K562 (cell line): ENCODE measurements at regions not wholly inside any gene's neighbourhood (a gene's known extent, or its start where the extent isn't known, plus 50 kb on each side); places are given as distances from the start of the nearest gene placed in this dataset.

Experiments used
- ATAC-seq: fragments of 200-7000 bp; cut with Tn5 transposase; 3 replicates; pipeline ENCODE4 v1.9.1; 2020; ENCODE audit warnings: moderate library complexity
- BruUV-seq: library from RNA; stranded (reverse); fragments of 400-500 nt; replicated peaks from 2 replicates; lab custom pipeline; 2021; lab: Mats Ljungman, UMichigan
- CTCF ChIA-PET: fragments of 300-600 bp; formaldehyde crosslinking; extraction: SDS; loops from one replicate; lab custom pipeline; 2021; ENCODE audit warnings: low intra/inter-chr PET ratio; lab: Yijun Ruan, JAX
- POLR2A ChIA-PET: fragments of 300-600, 350-650 bp; sonication (Branson Sonifier 250); formaldehyde crosslinking; extraction: SDS; loops from one replicate; lab custom pipeline; 2021; ENCODE audit warnings: antibody characterized with exemption, inconsistent platforms; lab: Yijun Ruan, JAX
- DNase-seq, 4 experiments: peaks; one replicate each; pipeline versions ENCODE4 v3.0.0 to v3.0.0-alpha.2; 2011 to 2018; ENCODE audit warnings: low spot score in 3 of 4, mixed read lengths in 3 of 4; ENCODE audit errors: extremely low read depth in 1 of 4
- FAIRE-seq: peaks from 2 replicates; lab custom pipeline; 2011; peaks lifted over from hg19 to GRCh38; lab: Jason Lieb, UNC
- H2AFZ ChIP-seq: 2 replicates; pipeline ENCODE4 v1.6.0; 2011; ENCODE audit warnings: low read depth, low read length, control low read depth, inconsistent platforms
- H3K27ac ChIP-seq: fragments of 200-600 bp; 3 replicates; pipeline ENCODE4 v1.8.0; 2011; ENCODE audit warnings: low read depth, mild to moderate bottlenecking, control low read depth, inconsistent platforms, low read length, moderate library complexity, mixed read lengths; ENCODE audit errors: extremely low read depth
- H3K27me3 ChIP-seq, 2 experiments: fragments of 300-600 bp in 1 of 2; 2 replicates in 1 of 2; 3 replicates in 1 of 2; pipeline versions ENCODE4 v1.6.0 to v1.8.0; 2011; ENCODE audit warnings: inconsistent platforms in 2 of 2, low read length in 2 of 2, mild to moderate bottlenecking in 1 of 2, mixed read lengths in 1 of 2, moderate library complexity in 1 of 2; ENCODE audit not compliant: control insufficient read depth in 2 of 2, insufficient read depth in 2 of 2
- H3K36me3 ChIP-seq: fragments of 300-600 bp; 3 replicates; pipeline ENCODE4 v1.8.0; 2011; ENCODE audit warnings: mild to moderate bottlenecking, low read length, inconsistent platforms; ENCODE audit not compliant: control insufficient read depth, insufficient read depth
- H3K4me1 ChIP-seq, 2 experiments: fragments of 200-600 bp in 1 of 2; replicated peaks in 1 of 2; 2 replicates in 1 of 2; 3 replicates in 1 of 2; pipeline versions ENCODE4 v1.5.1 to v1.8.0; 2011; ENCODE audit warnings: inconsistent platforms in 2 of 2, low read length in 2 of 2, mild to moderate bottlenecking in 1 of 2, mixed read lengths in 1 of 2, moderate library complexity in 1 of 2; ENCODE audit not compliant: control insufficient read depth in 2 of 2, insufficient read depth in 2 of 2
- H3K4me2 ChIP-seq: 2 replicates; pipeline ENCODE4 v1.6.1; 2011; ENCODE audit warnings: low read length, control low read depth, inconsistent platforms, mixed read lengths; ENCODE audit not compliant: insufficient read depth
- H3K4me3 ChIP-seq: fragments of 200-600 bp; sonication (generic), shearing (Covaris generic); 2 replicates; pipeline ENCODE4 v1.5.1; 2016; ENCODE audit warnings: control low read depth, inconsistent platforms
- H3K79me2 ChIP-seq: fragments of 200-600 bp; 3 replicates; pipeline ENCODE4 v1.8.0; 2011; ENCODE audit warnings: low read length, inconsistent platforms; ENCODE audit not compliant: control insufficient read depth, insufficient read depth
- H3K9ac ChIP-seq, 2 experiments: 2 replicates each; pipeline versions ENCODE4 v1.6.0 to v1.6.1; 2011; ENCODE audit warnings: low read depth in 2 of 2, low read length in 2 of 2, control low read depth in 1 of 2, inconsistent platforms in 1 of 2, mild to moderate bottlenecking in 1 of 2, mixed read lengths in 1 of 2; ENCODE audit not compliant: insufficient read depth in 1 of 2
- H3K9me1 ChIP-seq: one replicate; pipeline ENCODE4 v1.6.0; 2011; ENCODE audit warnings: inconsistent platforms, mild to moderate bottlenecking, low read length, moderate library complexity; ENCODE audit not compliant: control insufficient read depth, insufficient read depth
- H3K9me3 ChIP-seq: replicated peaks from 2 replicates; pipeline ENCODE4 v1.5.1; 2011; ENCODE audit warnings: low read depth, low read length, inconsistent platforms; ENCODE audit not compliant: control insufficient read depth, insufficient read depth
- H4K20me1 ChIP-seq: replicated peaks from 2 replicates; pipeline ENCODE4 v1.6.1; 2011; ENCODE audit warnings: low read length, inconsistent platforms, mixed read lengths; ENCODE audit not compliant: control insufficient read depth, insufficient read depth
- HNRNPL ChIP-seq: fragments of 200-400 bp; formaldehyde crosslinking; IDR thresholded peaks from 2 replicates; pipeline ENCODE4 v1.6.1; 2017; ENCODE audit warnings: low read depth, mild to moderate bottlenecking, low read length
- KAT2B ChIP-seq: IDR thresholded peaks from one replicate; pipeline ENCODE4 v1.6.1; 2012; ENCODE audit warnings: low read depth, mild to moderate bottlenecking, control low read depth, inconsistent platforms, low read length, moderate library complexity
- KLF10 ChIP-seq: fragments of 250-450 bp; sonication (Bioruptor Pico); IDR thresholded peaks from 2 replicates; pipeline ENCODE4 v1.6.1; 2021; ENCODE audit warnings: matching md5 sums
- MTA3 ChIP-seq: fragments of 450-650 bp; formaldehyde crosslinking; IDR thresholded peaks from 2 replicates; pipeline ENCODE4 v1.6.1; 2017; ENCODE audit warnings: mild to moderate bottlenecking, borderline replicate concordance
- PML ChIP-seq: IDR thresholded peaks from 2 replicates; pipeline ENCODE4 v1.6.1; 2012; ENCODE audit warnings: low read length, inconsistent platforms
- YBX1 ChIP-seq: fragments of 450-650 bp; IDR thresholded peaks from 2 replicates; pipeline ENCODE4 v1.7.1; 2016; ENCODE audit warnings: mild to moderate bottlenecking
- ZNF23 ChIP-seq: fragments of 250-450 bp; sonication (Bioruptor Pico); IDR thresholded peaks from 2 replicates; pipeline ENCODE4 v1.4.0; 2020; ENCODE audit warnings: mild to moderate bottlenecking
- ZNF282 ChIP-seq: sonication (generic); formaldehyde crosslinking; IDR thresholded peaks from 2 replicates; pipeline ENCODE4 v1.8.1; 2023; ENCODE audit warnings: missing genetic modification reagents
- ZNF75A ChIP-seq: fragments of 450-650 bp; formaldehyde crosslinking; IDR thresholded peaks from 2 replicates; pipeline ENCODE4 v1.4.0; 2020; ENCODE audit warnings: mild to moderate bottlenecking
- WGBS: fragments of 100-300 bp; shearing (Covaris generic); methylation state at CpG from one replicate; pipeline ENCODE4 v1.1.6; 2016; ENCODE audit warnings: low coverage, mixed read lengths; ENCODE audit not compliant: insufficient coverage; ENCODE audit errors: missing lambda C conversion rate; 5-methylcytosine and 5-hydroxymethylcytosine counted together
- in situ Hi-C: fragments of 300-500 bp; cut with MboI; formaldehyde crosslinking; loops from 4 replicates; pipeline ENCODE4 v1.15.0; 2018; ENCODE audit warnings: inconsistent platforms, mixed read lengths
- intact Hi-C: fragments of 100-400 bp; cut with micrococcal nuclease; formaldehyde crosslinking; loops from 2 replicates; pipeline ENCODE4 v1.14.2; 2022
- TF ChIP-seq, protein P1 (sequence below): sonication (generic); formaldehyde crosslinking; IDR thresholded peaks from 2 replicates; pipeline ENCODE4 v1.8.0; 2022; ENCODE audit warnings: mild to moderate bottlenecking, missing genetic modification reagents, borderline replicate concordance

DNA sequence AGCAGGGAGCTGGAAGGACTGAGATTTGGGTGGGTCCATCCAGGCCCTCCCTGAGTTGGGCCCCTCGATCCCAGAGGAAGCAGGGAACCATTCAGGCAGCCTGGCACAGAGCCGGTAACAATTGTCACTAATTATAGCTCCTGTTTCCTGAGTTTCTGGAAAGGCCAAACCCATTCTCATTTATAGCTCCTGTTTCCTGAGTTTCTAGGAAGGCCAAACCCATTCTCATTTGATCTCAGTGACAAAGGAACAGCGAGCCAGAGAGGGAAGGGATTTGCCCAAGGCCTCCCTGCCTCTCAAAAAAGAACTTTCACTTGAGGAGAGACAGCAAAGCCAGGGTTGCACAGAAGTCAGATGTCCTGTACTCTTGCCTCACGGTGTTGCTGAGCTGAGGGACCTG, 521.9 kb downstream of the TYW1 start:
- H2AFZ ChIP-seq, result no peak overlapping the region
- intact Hi-C loops, result no loop called here
- FAIRE-seq, result no peak
- CTCF ChIA-PET, result no interaction called here
- no peaks in the 10 kb centered on the region for H3K79me2 ChIP-seq
- no peak overlapping the region for H3K9ac ChIP-seq
- POLR2A ChIA-PET, result interaction anchor here (1.2 kb wide), 1 partner anchor 24 kb away, joined by 3 read pairs; no protein-coding TSS in a partner anchor
- 3% methylated on average over 4 of the region's 4 CpGs for WGBS
- TF ChIP-seq ZNF23 (CRISPR knock-in tag), result no peak
- no peak for TF ChIP-seq HNRNPL
- no peak for TF ChIP-seq KLF10 (CRISPR knock-in tag)
- no peak for TF ChIP-seq ZNF75A (CRISPR knock-in tag)
- TF ChIP-seq, all 486 proteins: peak for 0
- Histone ChIP-seq H4K20me1 (peaks cover 5% of the 10 kb centered on the region; the same call in 1 of the 2 replicates), H3K9me1 (no peaks in the 10 kb centered on the region), H3K4me1 (no peaks in the 10 kb centered on the region), H3K27ac (no peak overlapping the region), H3K4me3 (no peak overlapping the region), H3K9me3 (no peaks in the 10 kb centered on the region), H3K27me3 (no peaks in the 10 kb centered on the region), H3K36me3 (no peaks in the 10 kb centered on the region), H3K4me2 (no peak overlapping the region)
- ATAC-seq, result no peak
- DNase-seq, result no peak
- in situ Hi-C loops, result no loop called here
- BruUV-seq, result no TSS peak

DNA sequence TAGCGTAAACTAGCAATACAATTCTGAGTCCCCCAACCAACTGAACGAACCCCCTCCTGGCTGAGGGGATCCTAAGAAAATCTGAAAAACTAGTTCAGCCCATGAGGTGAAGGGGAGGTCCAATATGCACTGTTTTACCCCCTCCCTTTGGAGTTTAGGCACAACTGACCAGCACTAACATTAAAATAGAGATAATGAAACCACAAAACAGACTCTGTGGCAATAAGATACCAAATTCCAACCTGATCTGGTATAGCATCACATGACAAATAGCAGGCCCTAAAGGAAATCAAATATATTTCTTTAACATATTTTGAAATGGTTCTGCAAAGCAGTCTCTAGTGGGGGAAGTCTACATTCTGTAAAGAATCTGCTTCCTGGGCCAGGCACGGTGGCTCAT, 522.5 kb downstream of the TYW1 start:
- no TSS peak for BruUV-seq
- POLR2A ChIA-PET, result interaction anchor here (1.2 kb wide), 1 partner anchor 24 kb away, joined by 3 read pairs; no protein-coding TSS in a partner anchor
- Histone ChIP-seq H3K9ac (no peak overlapping the region), H3K27ac (no peak overlapping the region), H3K27me3 (no peaks in the 10 kb centered on the region), H4K20me1 (peaks cover 5% of the 10 kb centered on the region; the same call in 1 of the 2 replicates), H3K79me2 (no peaks in the 10 kb centered on the region), H3K4me1 (no peaks in the 10 kb centered on the region), H3K4me2 (no peak overlapping the region), H3K9me1 (no peaks in the 10 kb centered on the region), H3K9me3 (no peaks in the 10 kb centered on the region), H3K4me3 (no peak overlapping the region), H2AFZ (no peak overlapping the region)
- FAIRE-seq, result no peak
- CTCF ChIA-PET, result no interaction called here
- no peak for DNase-seq
- no peak for ATAC-seq
- intact Hi-C loops, result no loop called here
- in situ Hi-C loops, result no loop called here
- 4% methylated on average over 3 of the region's 3 CpGs for WGBS
- TF ChIP-seq KAT2B (no peak), ZNF282 (CRISPR knock-in tag) (no peak), MTA3 (no peak), PML (no peak), YBX1 (no peak)
- TF ChIP-seq, protein P1, sequence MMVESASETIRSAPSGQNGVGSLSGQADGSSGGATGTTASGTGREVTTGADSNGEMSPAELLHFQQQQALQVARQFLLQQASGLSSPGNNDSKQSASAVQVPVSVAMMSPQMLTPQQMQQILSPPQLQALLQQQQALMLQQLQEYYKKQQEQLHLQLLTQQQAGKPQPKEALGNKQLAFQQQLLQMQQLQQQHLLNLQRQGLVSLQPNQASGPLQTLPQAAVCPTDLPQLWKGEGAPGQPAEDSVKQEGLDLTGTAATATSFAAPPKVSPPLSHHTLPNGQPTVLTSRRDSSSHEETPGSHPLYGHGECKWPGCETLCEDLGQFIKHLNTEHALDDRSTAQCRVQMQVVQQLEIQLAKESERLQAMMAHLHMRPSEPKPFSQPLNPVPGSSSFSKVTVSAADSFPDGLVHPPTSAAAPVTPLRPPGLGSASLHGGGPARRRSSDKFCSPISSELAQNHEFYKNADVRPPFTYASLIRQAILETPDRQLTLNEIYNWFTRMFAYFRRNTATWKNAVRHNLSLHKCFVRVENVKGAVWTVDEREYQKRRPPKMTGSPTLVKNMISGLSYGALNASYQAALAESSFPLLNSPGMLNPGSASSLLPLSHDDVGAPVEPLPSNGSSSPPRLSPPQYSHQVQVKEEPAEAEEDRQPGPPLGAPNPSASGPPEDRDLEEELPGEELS (CRISPR knock-in tag), result no peak
- TF ChIP-seq, all 486 proteins: peak for 0
- H3K36me3 ChIP-seq, result no peaks in the 10 kb centered on the region
